HepG2 (cell line): ENCODE measurements at regions not wholly inside any gene's neighbourhood (a gene's known extent, or its start where the extent isn't known, plus 50 kb on each side); places are given as distances from the start of the nearest gene placed in this dataset.

Experiments used
- ATAC-seq: fragments of 200-7000 bp; cut with Tn5 transposase; 3 replicates; pipeline ENCODE4 v1.9.1; 2020; ENCODE audit warnings: mild to moderate bottlenecking, moderate library complexity
- BruUV-seq: library from RNA; stranded (reverse); fragments of 400-500 nt; replicated peaks from 2 replicates; lab custom pipeline; 2021; lab: Mats Ljungman, UMichigan
- CTCF ChIA-PET: fragments of 300-600 bp; formaldehyde crosslinking; extraction: SDS; loops from one replicate; lab custom pipeline; 2021; ENCODE audit warnings: low total read pairs, inconsistent platforms, low intra/inter-chr PET ratio; lab: Yijun Ruan, JAX
- POLR2A ChIA-PET: fragments of 350-600 bp; sonication (Branson Sonifier 250); formaldehyde crosslinking; loops from one replicate; lab custom pipeline; 2020; ENCODE audit warnings: antibody characterized with exemption, inconsistent platforms; lab: Yijun Ruan, JAX
- DNase-seq: peaks from one replicate; pipeline ENCODE4 v3.0.0-alpha.2; 2015; ENCODE audit warnings: low spot score
- FAIRE-seq: peaks from 3 replicates; lab custom pipeline; 2011; peaks lifted over from hg19 to GRCh38; lab: Jason Lieb, UNC
- H2AFZ ChIP-seq: one replicate; pipeline ENCODE4 v1.6.1; 2011; ENCODE audit warnings: low read length, inconsistent platforms
- H3K27ac ChIP-seq: fragments of 300-600 bp; 3 replicates; pipeline ENCODE4 v1.8.0; 2011; ENCODE audit warnings: mixed run types, mild to moderate bottlenecking, mixed read lengths, low read length, inconsistent platforms; ENCODE audit not compliant: insufficient read depth; ENCODE audit errors: extremely low read length
- H3K27me3 ChIP-seq, 2 experiments: fragments of 200-600 bp in 1 of 2; 2 replicates in 1 of 2; 3 replicates in 1 of 2; pipeline versions ENCODE4 v1.6.0 to v1.8.0; 2011; ENCODE audit warnings: low read length in 2 of 2, mild to moderate bottlenecking in 2 of 2, moderate library complexity in 2 of 2, inconsistent platforms in 1 of 2; ENCODE audit not compliant: insufficient read depth in 2 of 2, control insufficient read depth in 1 of 2
- H3K36me3 ChIP-seq, 2 experiments: fragments of 200-600 bp in 1 of 2; replicated peaks in 1 of 2; 2 replicates in 1 of 2; 3 replicates in 1 of 2; pipeline versions ENCODE4 v1.5.1 to v1.8.0; 2011; ENCODE audit warnings: low read length in 2 of 2, inconsistent platforms in 1 of 2; ENCODE audit not compliant: insufficient read depth in 2 of 2, control insufficient read depth in 1 of 2
- H3K4me1 ChIP-seq: 2 replicates; pipeline ENCODE4 v1.5.1; 2012; ENCODE audit warnings: low read length, inconsistent platforms; ENCODE audit not compliant: insufficient read depth
- H3K4me2 ChIP-seq: 2 replicates; pipeline ENCODE4 v1.6.0; 2011; ENCODE audit warnings: low read depth, low read length, inconsistent platforms
- H3K4me3 ChIP-seq, 3 experiments: fragments of 200-600 bp in 1 of 3; sonication (generic), shearing (Covaris generic) in 1 of 3; replicated peaks in 1 of 3; 2 replicates each; pipeline ENCODE4 v1.5.1; 2011 to 2016; ENCODE audit warnings: low read length in 3 of 3, inconsistent platforms in 2 of 3, low read depth in 2 of 3, mild to moderate bottlenecking in 2 of 3, control low read depth in 1 of 3, mixed read lengths in 1 of 3; ENCODE audit not compliant: insufficient read depth in 1 of 3
- H3K79me2 ChIP-seq: one replicate; pipeline ENCODE4 v1.6.1; 2011; ENCODE audit warnings: low read length, inconsistent platforms; ENCODE audit not compliant: insufficient read depth
- H3K9ac ChIP-seq: 2 replicates; pipeline ENCODE4 v1.6.0; 2011; ENCODE audit warnings: mild to moderate bottlenecking, low read depth, low read length, inconsistent platforms; ENCODE audit not compliant: insufficient read depth
- H3K9me3 ChIP-seq: 2 replicates; pipeline ENCODE4 v1.5.1; 2012; ENCODE audit warnings: mild to moderate bottlenecking, low read length
- H4K20me1 ChIP-seq: 2 replicates; pipeline ENCODE4 v1.6.0; 2011; ENCODE audit warnings: inconsistent platforms, mild to moderate bottlenecking, low read length, moderate library complexity; ENCODE audit not compliant: insufficient read depth
- ARNT ChIP-seq: fragments of 450-650 bp; IDR thresholded peaks from 2 replicates; pipeline ENCODE4 v1.6.1; 2017
- E2F1 ChIP-seq: sonication (generic); formaldehyde crosslinking; IDR thresholded peaks from 2 replicates; pipeline ENCODE4 v1.5.0; 2020; ENCODE audit warnings: missing genetic modification reagents
- MTA1 ChIP-seq: sonication (generic); formaldehyde crosslinking; IDR thresholded peaks from 2 replicates; pipeline ENCODE4 v1.4.0; 2020; ENCODE audit warnings: missing genetic modification reagents, mild to moderate bottlenecking, borderline replicate concordance
- PHF5A ChIP-seq: IDR thresholded peaks from one replicate; pipeline ENCODE4 v1.6.1; 2018; ENCODE audit warnings: low read depth, missing genetic modification reagents; ENCODE audit not compliant: unreplicated experiment
- RAD51 ChIP-seq: fragments of 450-650 bp; IDR thresholded peaks from 2 replicates; pipeline ENCODE4 v1.6.1; 2016; ENCODE audit warnings: borderline replicate concordance
- RARA ChIP-seq: IDR thresholded peaks from 2 replicates; pipeline ENCODE4 v1.6.1; 2016; ENCODE audit warnings: missing genetic modification reagents, missing compliant biosample characterization
- REPIN1 ChIP-seq: sonication (generic); formaldehyde crosslinking; IDR thresholded peaks from 2 replicates; pipeline ENCODE4 v1.8.0; 2022; ENCODE audit warnings: missing genetic modification reagents, low read depth, mild to moderate bottlenecking, borderline replicate concordance
- SNAPC5 ChIP-seq: sonication (generic); formaldehyde crosslinking; IDR thresholded peaks from 2 replicates; pipeline ENCODE4 v1.8.1; 2023; ENCODE audit warnings: mild to moderate bottlenecking, missing genetic modification reagents, borderline replicate concordance
- TCF7 ChIP-seq: sonication (generic); IDR thresholded peaks from 2 replicates; pipeline ENCODE4 v1.6.1; 2016; ENCODE audit warnings: antibody characterized with exemption, low read depth
- TOPORS ChIP-seq: sonication (generic); formaldehyde crosslinking; IDR thresholded peaks from 2 replicates; pipeline ENCODE4 v1.8.0; 2023; ENCODE audit warnings: mild to moderate bottlenecking, missing genetic modification reagents
- ZBTB43 ChIP-seq: sonication (generic); formaldehyde crosslinking; conservative IDR thresholded peaks from 2 replicates; pipeline ENCODE4 v1.4.0; 2020; ENCODE audit warnings: missing genetic modification reagents
- ZNF407 ChIP-seq: sonication (generic); formaldehyde crosslinking; IDR thresholded peaks from one replicate; pipeline ENCODE4 v1.5.1; 2020; ENCODE audit warnings: mild to moderate bottlenecking, missing genetic modification reagents; ENCODE audit errors: not compliant biosample characterization
- ZNF562 ChIP-seq: sonication (generic); formaldehyde crosslinking; IDR thresholded peaks from 2 replicates; pipeline ENCODE4 v1.8.0; 2022; ENCODE audit warnings: missing genetic modification reagents, borderline replicate concordance
- ZSCAN31 ChIP-seq: sonication (generic); formaldehyde crosslinking; IDR thresholded peaks from 2 replicates; pipeline ENCODE4 v1.5.0; 2020; ENCODE audit warnings: low read depth, mild to moderate bottlenecking, missing genetic modification reagents
- WGBS: methylation state at CpG from one replicate; pipeline ENCODE4 v1.1.6; 2017; ENCODE audit warnings: low lambda C conversion rate; 5-methylcytosine and 5-hydroxymethylcytosine counted together
- in situ Hi-C: cut with HindIII; loops from 2 replicates; pipeline ENCODE4 v1.10.0; 2017; ENCODE audit warnings: low pct_unique_long_range_greater_than_20kb; ENCODE audit not compliant: extremely low pct_ligation_motif_present
- intact Hi-C: fragments of 100-400 bp; cut with micrococcal nuclease; formaldehyde crosslinking; loops from one replicate; pipeline ENCODE4 v1.10.0; 2022; ENCODE audit not compliant: unreplicated experiment

GRCh38 chr12:4859478-4860210, 50.1 kb upstream of the KCNA1 start:
- WGBS: 12% methylated on average over 7 of the region's 8 CpGs
- CTCF ChIA-PET: no interaction called here
- Histone ChIP-seq H3K9me3 (no peaks in the 10 kb centered on the region), H3K4me3 (no peak overlapping the region), H3K27me3 (peaks cover 0 to 51% of the 10 kb centered on the region in 2 experiments; a peak in 4 of 5 replicates), H3K9ac (no peak overlapping the region), H4K20me1 (no peaks in the 10 kb centered on the region), H3K4me1 (peaks cover 10% of the 10 kb centered on the region), H3K79me2 (no peaks in the 10 kb centered on the region), H3K36me3 (no peaks in the 10 kb centered on the region), H3K4me2 (no peak overlapping the region), H3K27ac (no peak overlapping the region), H2AFZ (no peak overlapping the region)
- no peak for DNase-seq
- ATAC-seq: no peak
- in situ Hi-C loops: loop anchor here (5.0 kb wide), 2 partner anchors 143 to 228 kb away; no protein-coding TSS in a partner anchor
- no peak for FAIRE-seq
- intact Hi-C loops: no loop called here
- TF ChIP-seq E2F1 (CRISPR knock-in tag) (no peak), TCF7 (no peak), ZNF562 (CRISPR knock-in tag) (no peak), REPIN1 (CRISPR knock-in tag) (no peak), TOPORS (no peak), RAD51 (no peak), ZSCAN31 (no peak), ZBTB43 (CRISPR knock-in tag) (no peak), MTA1 (CRISPR knock-in tag) (no peak), ZNF407 (no peak), SNAPC5 (CRISPR knock-in tag) (no peak), PHF5A (no peak), RARA (CRISPR knock-in tag) (no peak), ARNT (no peak)
- POLR2A ChIA-PET: no interaction called here
- BruUV-seq: no TSS peak
